Erythroblast (primary cell): ENCODE measurements at regions not wholly inside any gene's neighbourhood (a gene's known extent, or its start where the extent isn't known, plus 50 kb on each side); places are given as distances from the start of the nearest gene placed in this dataset.
"Not testable (repeated sequence)": the region's sequence is repeated elsewhere in the genome, so short reads cannot be mapped to it uniquely, and the experiment has no call there.

Experiments used
- DNase-seq, 2 experiments: peaks; one replicate each; lab custom pipeline; 2025; lab: John Stamatoyannopoulos, UW
- GATA1 ChIP-seq: IDR thresholded peaks from 2 replicates; pipeline ENCODE4 v1.6.1; 2011; ENCODE audit warnings: low read depth, mild to moderate bottlenecking, control low read depth, low read length, moderate library complexity
- POLR2A ChIP-seq: IDR thresholded peaks from 2 replicates; pipeline ENCODE4 v1.6.1; 2011; ENCODE audit warnings: mild to moderate bottlenecking, low read length

- DNase-seq, result no peak
Observed at GRCh38 chr15:62681939-62682896, 360.3 kb upstream of the TPM1 start.

GRCh38 chr15:62683192-62683591, 359.4 kb upstream of the TPM1 start:
- DNase-seq, result not testable (repeated sequence)

More at GRCh38 chr15:62681939-62682896, 360.3 kb upstream of the TPM1 start:
- no peak for TF ChIP-seq POLR2A
- no peak for TF ChIP-seq GATA1

GRCh38 chr15:62684123-62684808, 358.3 kb upstream of the TPM1 start:
- no peak for DNase-seq
- TF ChIP-seq POLR2A (no peak), GATA1 (no peak)

- TF ChIP-seq POLR2A (no peak), GATA1 (no peak)
- no peak for DNase-seq
Observed at GRCh38 chr15:62691008-62691407, 351.5 kb upstream of the TPM1 start.

GRCh38 chr15:62697636-62698035, 344.9 kb upstream of the TPM1 start:
- TF ChIP-seq POLR2A (no peak), GATA1 (no peak)

GRCh38 chr15:62698646-62699045, 343.9 kb upstream of the TPM1 start:
- DNase-seq, result no peak
- TF ChIP-seq GATA1 (no peak), POLR2A (no peak)

More at GRCh38 chr15:62697636-62698035, 344.9 kb upstream of the TPM1 start:
- no peak for DNase-seq

- DNase-seq, result no peak
- TF ChIP-seq POLR2A (no peak), GATA1 (no peak)
Observed at GRCh38 chr15:62706317-62706716, 336.2 kb upstream of the TPM1 start.

GRCh38 chr15:62708470-62708869, 334.1 kb upstream of the TPM1 start:
- TF ChIP-seq POLR2A, result no peak
- no peak for TF ChIP-seq GATA1
- DNase-seq, result no peak

GRCh38 chr15:62709261-62709660, 333.3 kb upstream of the TPM1 start:
- DNase-seq, result no peak
- TF ChIP-seq POLR2A, result no peak
- TF ChIP-seq GATA1, result no peak

- TF ChIP-seq POLR2A (no peak), GATA1 (no peak)
- no peak for DNase-seq
Observed at GRCh38 chr15:62711691-62712454, 330.7 kb upstream of the TPM1 start.

GRCh38 chr15:62712455-62712839, 330.1 kb upstream of the TPM1 start:
- no peak for DNase-seq
- TF ChIP-seq GATA1 (no peak), POLR2A (no peak)

GRCh38 chr15:62715946-62716345, 326.6 kb upstream of the TPM1 start:
- DNase-seq, result no peak
- no peak for TF ChIP-seq POLR2A

- no peak for TF ChIP-seq POLR2A
- no peak for TF ChIP-seq GATA1
- no peak for DNase-seq
Observed at GRCh38 chr15:62717496-62717895, 325.1 kb upstream of the TPM1 start.

GRCh38 chr15:62719316-62719715, 323.2 kb upstream of the TPM1 start:
- no peak for TF ChIP-seq GATA1
- TF ChIP-seq POLR2A, result no peak
- no peak for DNase-seq
